ENCODE measurements at regions not wholly inside any gene's neighbourhood (a gene's known extent, or its start where the extent isn't known, plus 50 kb on each side); places are given as distances from the start of the nearest gene placed in this dataset.
"Not testable (repeated sequence)": the region's sequence is repeated elsewhere in the genome, so short reads cannot be mapped to it uniquely, and the experiment has no call there.

DNA sequence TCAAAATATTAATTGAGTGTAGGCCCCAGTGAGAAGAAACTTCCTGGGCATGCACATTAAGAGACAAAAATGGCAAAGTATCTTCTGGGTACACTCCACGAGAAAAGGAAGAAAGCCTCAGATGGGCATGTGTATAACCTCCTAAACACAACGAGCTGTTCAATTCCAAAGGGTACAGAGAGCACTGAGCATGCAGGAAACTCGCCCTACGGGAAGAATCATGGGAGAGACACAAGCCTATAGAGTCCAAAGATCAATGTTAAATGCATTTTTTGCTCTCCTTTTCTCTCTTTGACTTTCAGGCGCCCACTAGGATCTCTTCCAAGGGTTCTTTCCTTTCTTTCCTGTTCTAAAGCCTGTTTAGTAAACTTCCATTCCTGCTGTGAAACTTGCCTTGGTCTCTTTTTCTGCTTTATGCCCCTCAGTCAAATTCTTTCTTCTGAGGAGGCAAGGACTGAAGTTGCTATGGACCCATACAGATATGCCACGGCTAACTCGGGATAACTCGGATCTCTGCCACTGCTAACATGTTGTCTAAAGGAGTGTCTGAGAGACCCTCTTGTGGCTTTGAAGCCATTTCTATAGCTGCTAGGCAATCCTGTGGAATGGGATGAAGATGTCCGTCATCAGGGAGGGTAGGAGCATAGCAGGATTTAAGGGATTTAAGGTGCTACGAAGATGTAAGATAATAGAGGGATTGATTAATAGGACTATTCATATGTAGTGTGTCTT, 99.5 kb upstream of the MTLN start:
- intact Hi-C loops (cut with micrococcal nuclease); H3K9me3 Mint-ChIP-seq; ATAC-seq: not testable (repeated sequence)

GRCh38 chr2:110310988-110311475, 98.7 kb upstream of the MTLN start:
- H3K36me3 Mint-ChIP-seq (ENCODE audit: low read depth); CTCF ChIA-PET; DNase-seq; ATAC-seq; H3K27ac Mint-ChIP-seq; H3K9me3 Mint-ChIP-seq; POLR2A ChIA-PET; H3K4me1 Mint-ChIP-seq (ENCODE audit: low read depth); H3K27me3 Mint-ChIP-seq; intact Hi-C loops (cut with micrococcal nuclease); H3K4me3 Mint-ChIP-seq: not testable (repeated sequence)

More for the DNA sequence above, 99.5 kb upstream of the MTLN start:
- H3K4me3 Mint-ChIP-seq; H3K27ac Mint-ChIP-seq; H3K4me1 Mint-ChIP-seq (ENCODE audit: low read depth); DNase-seq; H3K36me3 Mint-ChIP-seq (ENCODE audit: low read depth); CTCF ChIA-PET; POLR2A ChIA-PET; H3K27me3 Mint-ChIP-seq: not testable (repeated sequence)

GRCh38 chr2:110308728-110309127, 96.4 kb upstream of the MTLN start:
- not testable (repeated sequence) for ATAC-seq

DNA sequence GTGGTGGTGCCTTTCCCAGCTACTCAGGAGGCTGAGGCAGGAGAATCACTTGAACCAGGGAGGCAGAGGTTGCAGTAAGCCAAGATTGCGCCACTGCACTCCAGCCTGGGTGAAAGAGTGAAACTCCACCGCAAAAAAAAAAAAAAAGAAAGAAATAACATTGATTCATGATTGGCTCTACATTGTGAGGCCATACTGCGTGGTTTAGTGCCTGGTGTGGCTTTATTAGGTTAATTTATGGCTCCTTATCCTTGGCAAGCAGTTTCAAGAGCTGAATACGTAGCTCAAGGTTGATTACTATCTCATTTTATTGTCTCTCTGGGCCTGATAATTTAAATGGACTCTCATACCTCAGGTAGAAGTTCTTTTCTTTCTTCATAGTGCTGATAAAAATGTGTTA, 80.5 kb upstream of the MTLN start:
- H3K9me3 Mint-ChIP-seq; ATAC-seq; H3K4me1 Mint-ChIP-seq (ENCODE audit: low read depth); CTCF ChIA-PET; DNase-seq; H3K27me3 Mint-ChIP-seq; H3K36me3 Mint-ChIP-seq (ENCODE audit: low read depth); POLR2A ChIA-PET; intact Hi-C loops (cut with micrococcal nuclease); H3K27ac Mint-ChIP-seq; H3K4me3 Mint-ChIP-seq: not testable (repeated sequence)

More at GRCh38 chr2:110308728-110309127, 96.4 kb upstream of the MTLN start:
- H3K27ac Mint-ChIP-seq; POLR2A ChIA-PET; H3K36me3 Mint-ChIP-seq (ENCODE audit: low read depth); H3K4me3 Mint-ChIP-seq; H3K4me1 Mint-ChIP-seq (ENCODE audit: low read depth); DNase-seq; H3K27me3 Mint-ChIP-seq; intact Hi-C loops (cut with micrococcal nuclease); CTCF ChIA-PET; H3K9me3 Mint-ChIP-seq: not testable (repeated sequence)

DNA sequence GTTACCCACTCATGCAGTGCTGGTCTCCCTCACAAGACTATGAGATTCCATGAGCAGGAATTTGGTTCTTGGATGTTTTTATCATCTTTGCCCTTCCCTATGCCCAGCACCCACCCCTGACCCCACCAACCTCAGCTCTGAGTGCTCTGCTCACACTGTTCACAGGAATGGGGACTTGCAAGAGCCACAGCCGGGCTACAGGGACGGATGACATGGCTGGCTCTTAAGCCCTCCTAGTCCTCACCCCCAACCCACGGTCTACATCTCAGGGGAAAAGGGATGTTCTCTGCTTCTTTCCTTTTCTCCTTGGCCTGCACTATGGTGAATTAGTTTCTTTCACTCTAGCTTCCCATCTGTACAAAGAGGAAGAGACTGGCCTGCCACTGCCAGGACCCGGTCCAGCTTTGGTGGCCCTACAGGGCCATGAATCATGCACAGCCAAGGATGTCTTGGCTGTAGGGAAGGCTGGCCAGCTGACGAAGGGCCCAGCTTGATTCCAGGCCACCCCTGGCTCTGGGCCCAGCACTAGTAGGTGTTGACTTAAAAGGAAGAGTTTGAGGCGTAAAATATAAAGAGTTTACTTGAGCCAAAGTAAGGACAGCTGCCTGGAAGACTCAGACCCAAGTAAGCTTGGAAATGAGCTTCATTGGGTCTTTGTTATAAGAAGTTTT, 79.7 kb upstream of the MTLN start:
- DNase-seq; H3K9me3 Mint-ChIP-seq; H3K27me3 Mint-ChIP-seq; H3K4me3 Mint-ChIP-seq; CTCF ChIA-PET; H3K36me3 Mint-ChIP-seq (ENCODE audit: low read depth); intact Hi-C loops (cut with micrococcal nuclease); H3K27ac Mint-ChIP-seq; H3K4me1 Mint-ChIP-seq (ENCODE audit: low read depth); ATAC-seq; POLR2A ChIA-PET: not testable (repeated sequence)

- H3K4me1 Mint-ChIP-seq (ENCODE audit: low read depth); CTCF ChIA-PET; H3K36me3 Mint-ChIP-seq (ENCODE audit: low read depth); H3K27me3 Mint-ChIP-seq; H3K9me3 Mint-ChIP-seq; H3K27ac Mint-ChIP-seq; intact Hi-C loops (cut with micrococcal nuclease); H3K4me3 Mint-ChIP-seq; DNase-seq; POLR2A ChIA-PET; ATAC-seq: not testable (repeated sequence)
Measured at GRCh38 chr2:110287817-110288216, 75.5 kb upstream of the MTLN start.

GRCh38 chr2:110287253-110287652, 74.9 kb upstream of the MTLN start:
- H3K27me3 Mint-ChIP-seq; POLR2A ChIA-PET; H3K27ac Mint-ChIP-seq; DNase-seq; H3K36me3 Mint-ChIP-seq (ENCODE audit: low read depth); intact Hi-C loops (cut with micrococcal nuclease); H3K4me3 Mint-ChIP-seq; CTCF ChIA-PET; H3K4me1 Mint-ChIP-seq (ENCODE audit: low read depth); ATAC-seq; H3K9me3 Mint-ChIP-seq: not testable (repeated sequence)

- DNase-seq, POLR2A ChIA-PET, ATAC-seq: not testable (repeated sequence)
Measured at GRCh38 chr2:110285002-110285401, 72.7 kb upstream of the MTLN start.

GRCh38 chr2:110280804-110281203, 68.5 kb upstream of the MTLN start:
- H3K4me3 Mint-ChIP-seq; H3K4me1 Mint-ChIP-seq (ENCODE audit: low read depth); ATAC-seq; H3K27me3 Mint-ChIP-seq; intact Hi-C loops (cut with micrococcal nuclease); H3K27ac Mint-ChIP-seq; POLR2A ChIA-PET; H3K36me3 Mint-ChIP-seq (ENCODE audit: low read depth); DNase-seq; H3K9me3 Mint-ChIP-seq; CTCF ChIA-PET: not testable (repeated sequence)

More at GRCh38 chr2:110285002-110285401, 72.7 kb upstream of the MTLN start:
- H3K27ac Mint-ChIP-seq; H3K4me1 Mint-ChIP-seq (ENCODE audit: low read depth); H3K9me3 Mint-ChIP-seq; intact Hi-C loops (cut with micrococcal nuclease); CTCF ChIA-PET; H3K4me3 Mint-ChIP-seq; H3K27me3 Mint-ChIP-seq; H3K36me3 Mint-ChIP-seq (ENCODE audit: low read depth): not testable (repeated sequence)

DNA sequence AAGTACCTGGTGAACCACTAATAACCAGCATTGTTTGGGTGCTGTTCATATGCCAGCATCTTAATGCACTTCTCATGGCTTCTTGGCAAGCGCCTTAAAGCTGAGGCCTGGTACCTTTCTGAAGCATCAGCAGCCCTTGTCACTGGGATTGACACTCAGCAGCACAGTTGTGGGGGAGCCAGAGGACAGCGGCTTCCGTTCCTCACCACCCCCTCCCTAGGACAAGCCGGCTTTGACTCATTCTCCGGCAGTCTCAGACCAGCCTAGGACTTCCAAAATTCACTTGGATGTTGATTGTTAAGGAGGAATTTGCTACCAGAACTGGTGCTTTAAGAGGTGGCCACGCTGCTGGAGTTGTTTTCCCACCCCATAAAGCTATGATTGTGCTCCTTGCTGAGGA, 64.7 kb upstream of the MTLN start:
- ATAC-seq; H3K27me3 Mint-ChIP-seq; intact Hi-C loops (cut with micrococcal nuclease); H3K27ac Mint-ChIP-seq; POLR2A ChIA-PET; H3K4me3 Mint-ChIP-seq; H3K4me1 Mint-ChIP-seq (ENCODE audit: low read depth); DNase-seq; H3K9me3 Mint-ChIP-seq; H3K36me3 Mint-ChIP-seq (ENCODE audit: low read depth); CTCF ChIA-PET: not testable (repeated sequence)

- H3K36me3 Mint-ChIP-seq (ENCODE audit: low read depth); intact Hi-C loops (cut with micrococcal nuclease); H3K27ac Mint-ChIP-seq; H3K27me3 Mint-ChIP-seq; POLR2A ChIA-PET; H3K4me1 Mint-ChIP-seq (ENCODE audit: low read depth); H3K4me3 Mint-ChIP-seq; ATAC-seq; CTCF ChIA-PET; H3K9me3 Mint-ChIP-seq; DNase-seq: not testable (repeated sequence)
Measured at GRCh38 chr2:110276092-110276491, 63.7 kb upstream of the MTLN start.

DNA sequence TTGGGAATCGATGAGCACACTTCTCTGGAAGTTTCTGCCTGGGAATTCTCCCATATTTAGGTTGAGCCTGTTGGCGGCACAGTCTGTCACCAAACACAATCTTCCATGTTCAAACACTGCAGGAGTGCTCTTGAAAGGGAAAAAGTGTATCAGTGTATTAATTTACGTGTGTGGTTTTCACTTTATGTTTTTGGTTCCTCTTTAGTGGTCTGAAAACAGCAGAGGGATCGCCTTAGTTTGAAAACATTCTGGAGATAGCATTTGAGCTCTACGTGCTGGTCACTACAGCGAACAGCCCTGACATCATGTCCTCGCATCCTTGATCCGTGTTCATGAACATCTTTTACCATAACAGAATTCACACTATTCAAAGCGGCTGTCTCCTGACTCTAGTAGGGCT, 57.3 kb upstream of the MTLN start:
- ATAC-seq: not testable (repeated sequence)

More for the DNA sequence above, 57.3 kb upstream of the MTLN start:
- CTCF ChIA-PET; H3K9me3 Mint-ChIP-seq; intact Hi-C loops (cut with micrococcal nuclease); DNase-seq; POLR2A ChIA-PET; H3K4me3 Mint-ChIP-seq; H3K27me3 Mint-ChIP-seq; H3K27ac Mint-ChIP-seq; H3K36me3 Mint-ChIP-seq (ENCODE audit: low read depth); H3K4me1 Mint-ChIP-seq (ENCODE audit: low read depth): not testable (repeated sequence)

All from activated CD8-positive, alpha-beta T cell treated with anti-CD3 and anti-CD28 coated beads for 36 hours (primary cell).